ENCODE measurements at regions not wholly inside any gene's neighbourhood (a gene's known extent, or its start where the extent isn't known, plus 50 kb on each side); places are given as distances from the start of the nearest gene placed in this dataset.
"Not testable (repeated sequence)": the region's sequence is repeated elsewhere in the genome, so short reads cannot be mapped to it uniquely, and the experiment has no call there.

DNA sequence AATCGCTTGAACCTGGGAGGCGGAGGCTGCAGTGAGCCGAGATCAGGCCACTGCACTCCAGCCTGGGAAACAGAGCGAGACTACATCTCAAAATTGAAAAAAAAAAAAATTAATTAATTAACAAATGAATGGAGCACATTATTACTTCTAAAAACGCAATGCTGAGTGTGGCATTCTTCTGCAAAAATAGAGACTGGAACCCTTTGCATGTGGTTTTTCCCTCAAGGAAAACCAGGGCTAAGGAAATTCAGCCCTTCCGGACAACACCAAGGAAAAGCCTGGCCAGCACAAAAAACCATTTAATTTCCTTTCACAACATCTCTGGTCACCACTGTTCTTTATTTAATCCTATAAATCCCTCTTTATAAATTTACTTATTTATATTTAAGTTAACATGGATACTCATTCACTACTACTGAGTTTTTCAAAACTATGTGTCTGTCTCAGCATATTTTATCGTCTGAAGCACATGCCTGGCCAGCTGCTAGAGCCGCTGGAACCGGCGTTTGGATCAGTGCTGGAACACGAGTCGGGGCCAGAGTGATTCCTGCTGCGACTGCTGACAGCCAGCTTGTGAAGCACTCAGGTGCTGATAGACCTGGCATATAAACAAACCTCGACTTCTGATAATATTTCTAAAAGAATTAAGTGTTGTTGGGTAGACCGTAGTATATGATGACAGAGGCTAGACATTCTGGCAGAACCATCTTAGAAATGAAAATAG lies 84.5 kb upstream of the WWC2 start:
- WGBS (ENCODE audit: insufficient coverage), result 81% methylated on average over 7 of the region's 15 CpGs
- no peak for DNase-seq (ENCODE audit: low read depth in 4 of 6, low spot score in 6 of 6)
- H3K36me3 ChIP-seq (ENCODE audit: control insufficient read depth, insufficient read depth, low read length), result no peaks in the 10 kb centered on the region
- peaks cover 7% of the 10 kb centered on the region for H3K27me3 ChIP-seq (ENCODE audit: control insufficient read depth, insufficient read depth, low read length)
- no peak overlapping the region for H3K27ac ChIP-seq (ENCODE audit: low read depth, low read length)
- H3K4me1 ChIP-seq (ENCODE audit: control insufficient read depth, insufficient read depth, low read length), result no peaks in the 10 kb centered on the region
- no peak overlapping the region for H3K4me3 ChIP-seq (ENCODE audit: low read depth, low read length)
- H3K9me3 ChIP-seq (ENCODE audit: control insufficient read depth, insufficient read depth, low read length), result no peaks in the 10 kb centered on the region

GRCh38 chr4:183013730-183014002 lies 85.4 kb upstream of the WWC2 start:
- Histone ChIP-seq H3K9me3 (ENCODE audit: control insufficient read depth, insufficient read depth, low read length) (no peaks in the 10 kb centered on the region), H3K36me3 (ENCODE audit: control insufficient read depth, insufficient read depth, low read length) (no peaks in the 10 kb centered on the region), H3K4me1 (ENCODE audit: control insufficient read depth, insufficient read depth, low read length) (no peaks in the 10 kb centered on the region), H3K27ac (ENCODE audit: low read depth, low read length) (no peak overlapping the region), H3K27me3 (ENCODE audit: control insufficient read depth, insufficient read depth, low read length) (peaks cover 7% of the 10 kb centered on the region), H3K4me3 (ENCODE audit: low read depth, low read length) (no peak overlapping the region)
- 71% methylated on average over 7 of the region's 10 CpGs for WGBS (ENCODE audit: insufficient coverage)
- DNase-seq (ENCODE audit: low read depth in 4 of 6, low spot score in 6 of 6), result no peak

GRCh38 chr4:183012879-183013729 lies 86.0 kb upstream of the WWC2 start:
- 74% methylated on average over 18 of the region's 18 CpGs for WGBS (ENCODE audit: insufficient coverage)
- Histone ChIP-seq H3K9me3 (ENCODE audit: control insufficient read depth, insufficient read depth, low read length) (no peaks in the 10 kb centered on the region), H3K4me1 (ENCODE audit: control insufficient read depth, insufficient read depth, low read length) (no peaks in the 10 kb centered on the region), H3K27me3 (ENCODE audit: control insufficient read depth, insufficient read depth, low read length) (peaks cover 7% of the 10 kb centered on the region), H3K27ac (ENCODE audit: low read depth, low read length) (no peak overlapping the region), H3K36me3 (ENCODE audit: control insufficient read depth, insufficient read depth, low read length) (no peaks in the 10 kb centered on the region), H3K4me3 (ENCODE audit: low read depth, low read length) (no peak overlapping the region)
- DNase-seq (ENCODE audit: low read depth in 4 of 6, low spot score in 6 of 6), result no peak

- peaks cover 7% of the 10 kb centered on the region for H3K27me3 ChIP-seq (ENCODE audit: control insufficient read depth, insufficient read depth, low read length)
These were observed 87.7 kb upstream of the WWC2 start for GRCh38 chr4:183011213-183011907.

GRCh38 chr4:183008492-183008891 lies 90.6 kb upstream of the WWC2 start:
- Histone ChIP-seq H3K27me3 (ENCODE audit: control insufficient read depth, insufficient read depth, low read length) (peaks cover 6% of the 10 kb centered on the region), H3K9me3 (ENCODE audit: control insufficient read depth, insufficient read depth, low read length) (no peaks in the 10 kb centered on the region), H3K36me3 (ENCODE audit: control insufficient read depth, insufficient read depth, low read length) (no peaks in the 10 kb centered on the region), H3K4me1 (ENCODE audit: control insufficient read depth, insufficient read depth, low read length) (no peaks in the 10 kb centered on the region), H3K27ac (ENCODE audit: low read depth, low read length) (no peak overlapping the region), H3K4me3 (ENCODE audit: low read depth, low read length) (no peak overlapping the region)
- 35% methylated on average over 6 of the region's 9 CpGs for WGBS (ENCODE audit: insufficient coverage)
- no peak for DNase-seq (ENCODE audit: low read depth in 4 of 6, low spot score in 6 of 6)

More at GRCh38 chr4:183011213-183011907, 87.7 kb upstream of the WWC2 start:
- Histone ChIP-seq H3K9me3 (ENCODE audit: control insufficient read depth, insufficient read depth, low read length) (no peaks in the 10 kb centered on the region), H3K4me3 (ENCODE audit: low read depth, low read length) (no peak overlapping the region), H3K4me1 (ENCODE audit: control insufficient read depth, insufficient read depth, low read length) (no peaks in the 10 kb centered on the region), H3K36me3 (ENCODE audit: control insufficient read depth, insufficient read depth, low read length) (no peaks in the 10 kb centered on the region), H3K27ac (ENCODE audit: low read depth, low read length) (no peak overlapping the region)
- 67% methylated on average over 5 of the region's 8 CpGs for WGBS (ENCODE audit: insufficient coverage)
- DNase-seq (ENCODE audit: low read depth in 4 of 6, low spot score in 6 of 6), result no peak

DNA sequence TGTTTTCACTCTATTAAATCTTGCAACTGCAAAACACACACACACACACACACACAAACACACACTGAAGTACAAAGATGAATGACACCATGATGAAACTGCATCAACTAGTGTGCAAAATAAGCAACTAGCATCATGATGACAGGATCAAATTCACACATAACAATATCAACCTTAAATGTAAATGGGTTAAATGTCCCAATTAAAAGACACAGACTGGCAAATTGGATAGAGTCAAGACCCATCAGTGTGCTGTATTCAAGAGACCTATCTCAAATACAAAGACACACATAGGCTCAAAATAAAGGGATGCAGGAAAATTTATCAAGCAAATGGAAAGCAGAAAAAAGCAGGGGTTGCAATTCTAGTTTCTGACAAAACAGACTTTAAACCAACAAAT lies 87.2 kb upstream of the DCTD start:
- DNase-seq (ENCODE audit: low read depth in 4 of 6, low spot score in 6 of 6), result not testable (repeated sequence)

GRCh38 chr4:182994171-182994570 lies 77.0 kb upstream of the DCTD start:
- no peak overlapping the region for H3K27ac ChIP-seq (ENCODE audit: low read depth, low read length)
- no peaks in the 10 kb centered on the region for H3K36me3 ChIP-seq (ENCODE audit: control insufficient read depth, insufficient read depth, low read length)
- no peaks in the 10 kb centered on the region for H3K9me3 ChIP-seq (ENCODE audit: control insufficient read depth, insufficient read depth, low read length)
- no peak for DNase-seq (ENCODE audit: low read depth in 4 of 6, low spot score in 6 of 6)
- H3K4me1 ChIP-seq (ENCODE audit: control insufficient read depth, insufficient read depth, low read length), result no peaks in the 10 kb centered on the region
- WGBS (ENCODE audit: insufficient coverage), result no CpG with 5 or more reads among the region's 1 CpG
- H3K27me3 ChIP-seq (ENCODE audit: control insufficient read depth, insufficient read depth, low read length), result no peaks in the 10 kb centered on the region
- H3K4me3 ChIP-seq (ENCODE audit: low read depth, low read length), result no peak overlapping the region

More for the DNA sequence above, 87.2 kb upstream of the DCTD start:
- H3K4me3 ChIP-seq (ENCODE audit: low read depth, low read length); H3K4me1 ChIP-seq (ENCODE audit: control insufficient read depth, insufficient read depth, low read length); H3K27me3 ChIP-seq (ENCODE audit: control insufficient read depth, insufficient read depth, low read length); H3K27ac ChIP-seq (ENCODE audit: low read depth, low read length); H3K9me3 ChIP-seq (ENCODE audit: control insufficient read depth, insufficient read depth, low read length); H3K36me3 ChIP-seq (ENCODE audit: control insufficient read depth, insufficient read depth, low read length): not testable (repeated sequence)

GRCh38 chr4:182978152-182978827 lies 61.1 kb upstream of the DCTD start:
- Histone ChIP-seq H3K27me3 (ENCODE audit: control insufficient read depth, insufficient read depth, low read length) (no peaks in the 10 kb centered on the region), H3K9me3 (ENCODE audit: control insufficient read depth, insufficient read depth, low read length) (no peaks in the 10 kb centered on the region), H3K4me3 (ENCODE audit: low read depth, low read length) (no peak overlapping the region), H3K27ac (ENCODE audit: low read depth, low read length) (no peak overlapping the region), H3K4me1 (ENCODE audit: control insufficient read depth, insufficient read depth, low read length) (no peaks in the 10 kb centered on the region), H3K36me3 (ENCODE audit: control insufficient read depth, insufficient read depth, low read length) (no peaks in the 10 kb centered on the region)
- 91% methylated on average over 7 of the region's 8 CpGs for WGBS (ENCODE audit: insufficient coverage)
- DNase-seq (ENCODE audit: low read depth in 4 of 6, low spot score in 6 of 6), result no peak

DNA sequence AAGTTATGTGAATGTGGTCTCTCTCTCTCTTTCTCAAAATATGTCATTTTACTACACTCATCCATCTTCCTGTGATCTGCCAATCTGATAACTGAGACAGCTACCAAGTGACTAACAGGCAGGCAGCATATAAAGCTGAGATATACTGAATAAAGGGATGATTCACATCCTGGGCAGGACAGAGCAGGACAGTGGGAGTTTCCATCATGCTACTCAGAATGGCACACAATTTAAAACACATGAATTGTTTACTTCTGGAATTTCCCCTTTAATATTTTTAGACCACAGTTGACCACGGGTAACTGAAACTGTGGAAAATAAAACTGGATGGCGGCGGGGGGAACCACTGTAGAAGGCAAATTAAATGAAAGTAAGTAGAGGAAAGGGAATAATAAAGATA lies 58.6 kb upstream of the DCTD start:
- WGBS (ENCODE audit: insufficient coverage), result no CpG with 5 or more reads among the region's 3 CpGs
- no peak for DNase-seq (ENCODE audit: low read depth in 4 of 6, low spot score in 6 of 6)
- Histone ChIP-seq H3K9me3 (ENCODE audit: control insufficient read depth, insufficient read depth, low read length) (no peaks in the 10 kb centered on the region), H3K27me3 (ENCODE audit: control insufficient read depth, insufficient read depth, low read length) (no peaks in the 10 kb centered on the region), H3K27ac (ENCODE audit: low read depth, low read length) (no peak overlapping the region), H3K36me3 (ENCODE audit: control insufficient read depth, insufficient read depth, low read length) (no peaks in the 10 kb centered on the region), H3K4me3 (ENCODE audit: low read depth, low read length) (no peak overlapping the region), H3K4me1 (ENCODE audit: control insufficient read depth, insufficient read depth, low read length) (no peaks in the 10 kb centered on the region)
